Activated CD4-positive, alpha-beta T cell treated with anti-CD3 and anti-CD28 coated beads, Interleukin-2, amount 10 ng/mL, durations not matched to agents 7 days and 5 days (primary cell): ENCODE measurements at regions not wholly inside any gene's neighbourhood (a gene's known extent, or its start where the extent isn't known, plus 50 kb on each side); places are given as distances from the start of the nearest gene placed in this dataset.

Source experiments
- CTCF ChIA-PET: fragments of 350-600 bp; sonication (Branson Sonifier 250); formaldehyde crosslinking; loops from one replicate; lab custom pipeline; 2021; ENCODE audit warnings: antibody characterized with exemption; lab: Charles Lee
- POLR2A ChIA-PET: fragments of 350-600 bp; sonication (Branson Sonifier 250); formaldehyde crosslinking; loops from one replicate; lab custom pipeline; 2021; ENCODE audit warnings: antibody characterized with exemption; lab: Charles Lee
- DNase-seq: peaks from one replicate; pipeline ENCODE4 v3.0.0-alpha.2; 2020
- H3K27ac Mint-ChIP-seq: one replicate; pipeline ENCODE4 v1.8.0; 2021; ENCODE audit warnings: mild to moderate bottlenecking, moderate library complexity, mixed read lengths
- H3K27me3 Mint-ChIP-seq: one replicate; pipeline ENCODE4 v1.8.0; 2021; ENCODE audit warnings: mixed read lengths
- H3K36me3 Mint-ChIP-seq: one replicate; pipeline ENCODE4 v1.8.0; 2021; ENCODE audit warnings: low read depth, mixed read lengths
- H3K4me1 Mint-ChIP-seq: one replicate; pipeline ENCODE4 v1.8.0; 2021; ENCODE audit warnings: mixed read lengths
- H3K4me3 Mint-ChIP-seq: one replicate; pipeline ENCODE4 v1.8.0; 2021; ENCODE audit warnings: mild to moderate bottlenecking, moderate library complexity, mixed read lengths
- H3K9me3 Mint-ChIP-seq: one replicate; pipeline ENCODE4 v1.8.0; 2021; ENCODE audit warnings: mixed read lengths

DNA sequence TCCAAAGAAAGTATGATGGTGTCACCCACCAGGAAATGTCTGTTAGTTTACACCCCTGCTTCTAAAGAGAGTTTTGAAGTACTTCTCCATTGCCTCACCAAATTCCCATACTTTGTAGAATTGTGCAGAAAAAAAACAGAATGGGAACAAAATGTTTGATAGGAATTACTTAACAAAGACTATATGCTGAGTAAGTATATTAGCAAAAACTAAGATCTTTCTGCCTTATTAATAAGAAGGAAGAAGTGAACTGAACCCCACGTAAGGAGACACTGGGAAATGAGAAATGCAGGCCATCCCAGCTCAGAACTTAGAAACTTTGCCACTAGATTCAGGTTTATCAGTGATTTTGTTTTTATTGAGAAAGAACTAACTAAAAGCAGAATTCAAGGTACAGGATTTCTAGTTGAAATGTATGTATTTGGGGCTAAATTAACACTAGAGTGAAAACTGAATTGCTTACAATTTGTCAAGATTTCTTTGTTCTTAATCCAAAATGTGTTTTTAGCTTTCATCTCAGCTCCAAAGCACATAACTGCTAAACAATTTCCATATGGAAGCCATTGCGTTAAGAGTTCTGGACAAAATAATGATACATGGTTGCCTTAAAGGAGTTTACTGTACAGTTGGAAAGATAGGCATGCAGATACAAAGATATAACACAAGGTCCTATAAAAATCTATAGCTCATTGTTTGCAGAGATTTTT, 102.7 kb upstream of the BMP5 start:
- Mint-ChIP-seq H3K4me3 (no peak overlapping the region), H3K36me3 (no peaks in the 10 kb centered on the region), H3K4me1 (no peaks in the 10 kb centered on the region), H3K9me3 (no peaks in the 10 kb centered on the region), H3K27ac (no peak overlapping the region), H3K27me3 (no peaks in the 10 kb centered on the region)
- CTCF ChIA-PET = no interaction called here
- POLR2A ChIA-PET = no interaction called here
- DNase-seq = no peak

GRCh38 chr6:55974688-55975087, 99.3 kb upstream of the BMP5 start:
- no peaks in the 10 kb centered on the region for H3K9me3 Mint-ChIP-seq
- no peak overlapping the region for H3K27ac Mint-ChIP-seq
- H3K36me3 Mint-ChIP-seq = no peaks in the 10 kb centered on the region
- DNase-seq = no peak
- ChIA-PET POLR2A (no interaction called here), CTCF (no interaction called here)
- H3K4me3 Mint-ChIP-seq = no peak overlapping the region
- no peaks in the 10 kb centered on the region for H3K27me3 Mint-ChIP-seq
- H3K4me1 Mint-ChIP-seq = no peaks in the 10 kb centered on the region

DNA sequence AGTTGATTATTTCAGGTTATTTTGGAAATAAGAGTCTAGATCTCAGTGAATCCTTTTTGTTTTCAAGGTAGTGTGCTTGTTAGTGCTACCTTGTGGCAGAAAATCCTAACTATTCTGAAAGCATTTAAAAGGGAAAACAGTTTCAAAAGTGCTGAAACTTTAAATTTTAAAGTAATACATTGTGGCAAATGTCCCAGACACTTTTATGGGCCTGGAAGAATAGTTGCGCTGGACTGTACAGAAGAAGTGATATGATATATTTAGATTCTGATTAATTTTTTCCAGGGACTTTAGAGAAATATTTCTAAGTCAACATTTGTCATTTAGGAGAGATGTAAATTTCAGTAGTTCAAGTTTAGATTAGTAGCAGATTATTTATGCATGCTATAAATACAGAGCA, 96.7 kb upstream of the BMP5 start:
- Mint-ChIP-seq H3K27ac (no peak overlapping the region), H3K27me3 (no peaks in the 10 kb centered on the region), H3K9me3 (no peaks in the 10 kb centered on the region), H3K4me1 (no peaks in the 10 kb centered on the region), H3K4me3 (no peak overlapping the region), H3K36me3 (no peaks in the 10 kb centered on the region)
- no peak for DNase-seq
- ChIA-PET CTCF (no interaction called here), POLR2A (no interaction called here)

- Mint-ChIP-seq H3K36me3 (no peaks in the 10 kb centered on the region), H3K27ac (no peak overlapping the region), H3K4me1 (no peaks in the 10 kb centered on the region), H3K4me3 (no peak overlapping the region), H3K27me3 (no peaks in the 10 kb centered on the region), H3K9me3 (no peaks in the 10 kb centered on the region)
- POLR2A ChIA-PET = no interaction called here
- CTCF ChIA-PET = no interaction called here
- no peak for DNase-seq
Measured at GRCh38 chr6:55969526-55969925, 94.1 kb upstream of the BMP5 start.

GRCh38 chr6:55968926-55969325, 93.5 kb upstream of the BMP5 start:
- ChIA-PET POLR2A (no interaction called here), CTCF (no interaction called here)
- Mint-ChIP-seq H3K36me3 (no peaks in the 10 kb centered on the region), H3K9me3 (no peaks in the 10 kb centered on the region), H3K4me3 (no peak overlapping the region), H3K27ac (no peak overlapping the region), H3K4me1 (no peaks in the 10 kb centered on the region), H3K27me3 (no peaks in the 10 kb centered on the region)
- DNase-seq = no peak

DNA sequence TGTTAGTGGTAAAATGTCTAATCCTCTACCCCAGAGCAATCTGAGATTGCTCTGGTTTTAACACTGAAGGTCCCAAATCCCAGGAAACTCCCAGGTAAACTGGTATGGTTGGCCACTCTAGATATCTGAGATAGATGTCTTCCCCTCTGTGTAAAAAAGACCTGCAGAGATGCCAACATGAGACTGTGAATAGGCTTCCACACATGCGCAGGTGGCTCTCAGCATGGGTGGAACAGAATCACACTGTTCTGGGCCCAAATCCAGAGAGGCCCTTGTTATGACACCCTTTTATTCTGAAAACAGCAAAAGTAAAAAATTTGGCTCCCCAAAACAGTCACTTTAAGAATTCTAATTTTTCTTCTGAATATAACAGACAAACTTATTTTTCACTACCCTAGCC, 88.7 kb upstream of the BMP5 start:
- H3K36me3 Mint-ChIP-seq = no peaks in the 10 kb centered on the region
- no peak overlapping the region for H3K27ac Mint-ChIP-seq
- H3K4me3 Mint-ChIP-seq = no peak overlapping the region
- POLR2A ChIA-PET = no interaction called here
- CTCF ChIA-PET = no interaction called here
- no peak for DNase-seq
- no peaks in the 10 kb centered on the region for H3K4me1 Mint-ChIP-seq
- no peaks in the 10 kb centered on the region for H3K9me3 Mint-ChIP-seq
- no peaks in the 10 kb centered on the region for H3K27me3 Mint-ChIP-seq

DNA sequence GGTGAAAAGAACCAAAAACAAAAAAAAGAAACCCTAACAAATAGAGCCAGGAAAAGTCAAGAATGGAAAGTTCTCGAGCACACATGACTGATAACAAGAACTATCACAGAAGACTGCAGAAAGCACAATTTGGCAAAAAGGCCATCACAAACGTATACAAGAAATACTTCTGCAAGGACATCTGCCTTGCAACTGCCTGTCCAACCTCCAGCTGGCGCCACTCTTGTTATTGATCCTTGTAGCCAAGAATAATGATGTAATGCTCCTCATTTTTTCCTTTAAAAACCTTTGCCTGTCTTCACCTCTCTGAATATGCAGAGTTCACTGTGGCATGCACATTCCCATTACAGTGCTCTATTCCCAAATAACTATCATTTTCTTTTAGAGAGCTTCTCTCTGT, 87.9 kb upstream of the BMP5 start:
- ChIA-PET POLR2A (no interaction called here), CTCF (no interaction called here)
- Mint-ChIP-seq H3K36me3 (no peaks in the 10 kb centered on the region), H3K27me3 (no peaks in the 10 kb centered on the region), H3K4me3 (no peak overlapping the region), H3K9me3 (no peaks in the 10 kb centered on the region), H3K4me1 (no peaks in the 10 kb centered on the region), H3K27ac (no peak overlapping the region)
- DNase-seq = no peak

DNA sequence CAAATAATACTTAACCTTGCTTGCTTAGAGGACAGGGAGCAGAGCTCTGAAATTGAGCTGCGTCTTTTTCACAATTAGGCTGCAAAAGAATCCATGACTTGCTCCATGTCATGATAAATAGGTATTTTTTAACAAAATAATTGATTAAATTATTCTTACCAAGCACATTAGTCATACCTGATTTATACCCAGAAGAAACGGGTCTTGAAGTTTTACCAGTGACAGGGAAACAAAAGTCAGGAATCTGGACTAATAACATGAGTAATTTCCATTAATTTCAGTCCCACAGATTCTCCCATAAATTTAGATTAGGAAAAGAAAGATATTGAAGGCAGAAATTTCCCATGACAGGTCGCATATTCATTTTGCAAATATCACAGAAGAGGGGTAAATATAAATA, 85.0 kb upstream of the BMP5 start:
- Mint-ChIP-seq H3K36me3 (no peaks in the 10 kb centered on the region), H3K27me3 (no peaks in the 10 kb centered on the region), H3K9me3 (no peaks in the 10 kb centered on the region), H3K4me1 (no peaks in the 10 kb centered on the region), H3K27ac (no peak overlapping the region), H3K4me3 (no peak overlapping the region)
- CTCF ChIA-PET = no interaction called here
- POLR2A ChIA-PET = no interaction called here
- no peak for DNase-seq

DNA sequence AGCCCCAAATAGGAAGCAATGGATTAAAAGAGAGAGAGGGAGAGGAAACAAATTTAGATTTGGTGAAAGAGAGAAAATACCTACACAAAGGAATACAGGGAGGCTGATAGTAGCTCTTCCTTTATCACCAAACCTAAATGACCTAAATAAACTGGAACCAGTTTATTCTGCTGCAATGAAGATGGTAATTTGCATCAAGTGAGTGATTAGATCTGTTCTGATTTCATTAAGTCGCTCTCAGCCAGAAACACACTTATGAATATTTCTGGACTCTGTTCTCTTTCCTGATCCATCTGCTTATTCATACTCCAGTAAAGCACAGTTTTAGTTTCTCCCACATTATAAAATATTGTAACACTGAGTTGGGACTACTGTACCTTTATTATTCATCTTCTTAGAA, 83.4 kb upstream of the BMP5 start:
- H3K9me3 Mint-ChIP-seq = no peaks in the 10 kb centered on the region
- CTCF ChIA-PET = no interaction called here
- H3K4me1 Mint-ChIP-seq = no peaks in the 10 kb centered on the region
- H3K27ac Mint-ChIP-seq = no peak overlapping the region
- no peaks in the 10 kb centered on the region for H3K36me3 Mint-ChIP-seq
- DNase-seq = no peak
- H3K27me3 Mint-ChIP-seq = no peaks in the 10 kb centered on the region
- H3K4me3 Mint-ChIP-seq = no peak overlapping the region
- POLR2A ChIA-PET = no interaction called here

DNA sequence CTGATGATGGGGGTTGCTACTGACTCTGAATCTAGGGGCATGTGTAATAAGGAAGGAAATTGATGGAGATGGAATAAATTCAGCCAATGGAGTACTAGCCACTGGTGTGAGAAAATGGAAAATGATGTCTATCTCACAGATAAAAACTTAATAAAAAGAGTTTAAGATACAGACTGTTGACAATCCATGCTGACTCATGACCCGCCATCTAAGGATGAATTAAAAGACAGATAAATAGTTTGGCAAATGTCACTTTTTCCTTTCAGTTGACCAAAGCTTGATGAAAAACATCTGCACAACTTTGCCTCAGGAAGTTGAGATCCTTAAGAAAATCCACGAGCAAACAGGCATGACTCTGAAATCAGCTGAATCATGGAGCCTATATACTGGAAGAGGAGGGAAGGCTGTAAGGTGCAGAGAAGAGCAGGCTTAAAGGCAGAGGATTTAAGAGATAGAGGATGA, 82.6 kb upstream of the BMP5 start:
- ChIA-PET CTCF (no interaction called here), POLR2A (no interaction called here)
- no peak overlapping the region for H3K4me3 Mint-ChIP-seq
- no peak for DNase-seq
- no peaks in the 10 kb centered on the region for H3K4me1 Mint-ChIP-seq
- no peaks in the 10 kb centered on the region for H3K9me3 Mint-ChIP-seq
- H3K36me3 Mint-ChIP-seq = no peaks in the 10 kb centered on the region
- no peaks in the 10 kb centered on the region for H3K27me3 Mint-ChIP-seq
- H3K27ac Mint-ChIP-seq = no peak overlapping the region

DNA sequence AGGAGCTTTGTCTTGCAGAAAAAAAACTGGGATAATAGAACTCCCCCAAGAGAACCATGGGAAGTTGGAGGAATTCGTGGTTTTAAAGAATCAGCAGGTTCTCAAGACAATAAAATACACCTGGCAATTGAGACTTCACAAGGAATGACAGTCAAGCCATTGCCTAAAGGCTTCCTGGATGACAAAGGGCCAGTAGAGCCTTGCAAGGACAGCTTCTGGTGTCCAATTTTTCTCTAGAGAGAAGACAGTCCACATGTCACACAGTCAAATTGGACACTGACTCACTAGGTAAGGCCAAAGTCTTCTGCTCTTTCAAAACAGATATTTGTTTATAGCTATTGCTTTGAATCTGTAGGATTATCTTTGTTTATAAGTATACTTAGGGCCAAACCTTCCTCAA, 80.3 kb upstream of the BMP5 start:
- Mint-ChIP-seq H3K9me3 (peaks cover 2% of the 10 kb centered on the region), H3K36me3 (no peaks in the 10 kb centered on the region), H3K4me1 (no peaks in the 10 kb centered on the region), H3K27me3 (no peaks in the 10 kb centered on the region), H3K27ac (no peak overlapping the region), H3K4me3 (no peak overlapping the region)
- ChIA-PET POLR2A (no interaction called here), CTCF (no interaction called here)
- no peak for DNase-seq

GRCh38 chr6:55954436-55954835, 79.0 kb upstream of the BMP5 start:
- ChIA-PET POLR2A (no interaction called here), CTCF (no interaction called here)
- H3K9me3 Mint-ChIP-seq = peaks cover 2% of the 10 kb centered on the region
- DNase-seq = no peak
- no peak overlapping the region for H3K27ac Mint-ChIP-seq
- no peaks in the 10 kb centered on the region for H3K27me3 Mint-ChIP-seq
- no peaks in the 10 kb centered on the region for H3K4me1 Mint-ChIP-seq
- H3K4me3 Mint-ChIP-seq = no peak overlapping the region
- no peaks in the 10 kb centered on the region for H3K36me3 Mint-ChIP-seq

DNA sequence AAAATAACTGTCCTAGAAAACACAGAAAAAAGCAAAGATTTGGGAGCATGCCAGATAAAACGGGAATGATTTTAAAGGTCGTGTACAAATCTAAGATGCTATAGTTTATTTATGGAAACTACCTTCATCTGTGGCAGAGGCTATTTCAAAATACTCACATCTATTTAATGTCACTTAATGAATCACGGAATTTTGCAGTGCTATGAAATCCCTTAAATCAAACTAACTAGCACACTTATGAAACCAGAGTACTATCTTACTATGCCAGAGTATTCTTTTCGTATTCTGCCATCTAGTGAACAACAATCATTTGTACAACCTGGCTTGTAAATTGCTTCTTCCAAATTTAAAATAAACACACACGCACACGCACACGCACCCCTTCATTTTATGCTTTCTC, 77.9 kb upstream of the BMP5 start:
- Mint-ChIP-seq H3K27me3 (no peaks in the 10 kb centered on the region), H3K4me3 (no peak overlapping the region), H3K27ac (no peak overlapping the region), H3K9me3 (peaks cover 2% of the 10 kb centered on the region), H3K4me1 (no peaks in the 10 kb centered on the region), H3K36me3 (no peaks in the 10 kb centered on the region)
- ChIA-PET POLR2A (no interaction called here), CTCF (no interaction called here)
- no peak for DNase-seq

DNA sequence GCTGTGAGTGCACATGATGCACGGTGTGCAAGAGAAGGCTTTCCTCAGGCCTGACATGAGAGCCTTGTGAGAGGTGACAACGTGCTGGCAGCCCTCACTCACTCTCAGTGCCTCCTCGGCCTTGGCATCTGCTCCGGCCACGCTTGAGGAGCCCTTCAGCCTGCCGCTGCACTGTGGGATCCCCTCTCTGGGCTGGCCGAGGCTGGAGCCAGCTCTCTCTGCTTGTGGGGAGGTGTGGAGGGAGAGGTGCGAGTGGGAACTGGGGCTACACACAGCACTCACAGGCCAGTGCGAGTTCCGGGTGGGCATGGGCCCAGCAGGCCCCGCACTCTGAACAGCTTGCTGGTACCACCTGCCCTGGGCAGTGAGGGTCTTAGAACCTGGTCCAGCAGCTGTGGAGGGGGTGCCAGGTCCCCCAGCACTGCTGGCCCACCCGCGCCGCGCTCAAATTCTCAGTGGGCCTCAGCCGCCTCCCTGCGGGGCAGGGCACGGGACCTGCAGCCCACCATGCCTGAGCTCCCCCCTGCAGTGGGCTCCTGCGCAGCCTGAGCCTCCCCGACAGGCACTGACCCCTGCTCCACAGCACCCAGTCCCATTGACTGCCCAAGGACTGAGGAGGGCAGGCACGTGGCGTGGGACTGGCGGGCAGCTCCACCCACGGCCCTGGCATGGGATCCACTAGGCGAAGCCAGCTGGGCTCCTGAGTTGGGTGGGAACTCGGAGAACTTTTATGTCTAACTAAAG, 74.9 kb upstream of the BMP5 start:
- Mint-ChIP-seq H3K9me3 (peaks cover 2% of the 10 kb centered on the region), H3K27me3 (no peaks in the 10 kb centered on the region), H3K4me1 (no peaks in the 10 kb centered on the region), H3K4me3 (no peak overlapping the region), H3K27ac (no peak overlapping the region), H3K36me3 (no peaks in the 10 kb centered on the region)
- no peak for DNase-seq
- ChIA-PET POLR2A (no interaction called here), CTCF (no interaction called here)
